Smooth muscle cell (in vitro differentiated cells): ENCODE measurements at regions not wholly inside any gene's neighbourhood (a gene's known extent, or its start where the extent isn't known, plus 50 kb on each side); places are given as distances from the start of the nearest gene placed in this dataset.

Experiments used
- DNase-seq: peaks from one replicate; lab custom pipeline; 2025; ENCODE audit not compliant: unreplicated experiment; lab: John Stamatoyannopoulos, UW
- H2AFZ ChIP-seq: fragments of 200-600 bp; sonication (generic); 2 replicates; pipeline ENCODE4 v1.6.0; 2016; ENCODE audit warnings: antibody characterized with exemption, low read depth, mild to moderate bottlenecking
- H3F3A ChIP-seq: fragments of 200-600 bp; sonication (generic); 2 replicates; pipeline ENCODE4 v1.6.0; 2017; ENCODE audit warnings: antibody characterized with exemption, low read depth
- H3K27ac ChIP-seq: fragments of 200-600 bp; sonication (generic); 2 replicates; pipeline ENCODE4 v1.5.1; 2016; ENCODE audit warnings: low read depth, mild to moderate bottlenecking
- H3K27me3 ChIP-seq: fragments of 200-600 bp; sonication (generic); 2 replicates; pipeline ENCODE4 v1.6.1; 2016; ENCODE audit warnings: low read depth, mild to moderate bottlenecking
- H3K36me3 ChIP-seq: fragments of 200-600 bp; sonication (generic); 2 replicates; pipeline ENCODE4 v1.5.1; 2016; ENCODE audit warnings: low read depth
- H3K4me1 ChIP-seq: fragments of 200-600 bp; sonication (generic); 2 replicates; pipeline ENCODE4 v1.5.1; 2016; ENCODE audit warnings: low read depth
- H3K4me2 ChIP-seq: fragments of 200-600 bp; sonication (generic); 2 replicates; pipeline ENCODE4 v1.6.0; 2016; ENCODE audit warnings: mild to moderate bottlenecking
- H3K4me3 ChIP-seq: fragments of 200-600 bp; sonication (generic); 2 replicates; pipeline ENCODE4 v1.5.1; 2016; ENCODE audit warnings: mild to moderate bottlenecking
- H3K79me2 ChIP-seq: fragments of 200-600 bp; sonication (generic); 2 replicates; pipeline ENCODE4 v1.6.0; 2016; ENCODE audit warnings: low read depth, mild to moderate bottlenecking
- H3K9ac ChIP-seq: fragments of 200-600 bp; sonication (generic); 2 replicates; pipeline ENCODE4 v1.6.0; 2016; ENCODE audit warnings: low read depth
- H3K9me3 ChIP-seq: fragments of 200-600 bp; sonication (generic); replicated peaks from 2 replicates; pipeline ENCODE4 v1.5.1; 2016; ENCODE audit warnings: low read depth
- H4K20me1 ChIP-seq: fragments of 200-600 bp; sonication (generic); 2 replicates; pipeline ENCODE4 v1.6.0; 2016; ENCODE audit warnings: low read depth
- WGBS: methylation state at CpG from one replicate; pipeline ENCODE4 v1.1.7; 2016; ENCODE audit warnings: low lambda C conversion rate; 5-methylcytosine and 5-hydroxymethylcytosine counted together
- TF ChIP-seq, protein P1 (sequence below): fragments of 200-600 bp; sonication (generic); IDR thresholded peaks from 2 replicates; pipeline ENCODE4 v1.5.1; 2017; ENCODE audit warnings: borderline replicate concordance, mild to moderate bottlenecking, antibody characterized with exemption; ENCODE audit not compliant: insufficient read depth, poor library complexity, severe bottlenecking

DNA sequence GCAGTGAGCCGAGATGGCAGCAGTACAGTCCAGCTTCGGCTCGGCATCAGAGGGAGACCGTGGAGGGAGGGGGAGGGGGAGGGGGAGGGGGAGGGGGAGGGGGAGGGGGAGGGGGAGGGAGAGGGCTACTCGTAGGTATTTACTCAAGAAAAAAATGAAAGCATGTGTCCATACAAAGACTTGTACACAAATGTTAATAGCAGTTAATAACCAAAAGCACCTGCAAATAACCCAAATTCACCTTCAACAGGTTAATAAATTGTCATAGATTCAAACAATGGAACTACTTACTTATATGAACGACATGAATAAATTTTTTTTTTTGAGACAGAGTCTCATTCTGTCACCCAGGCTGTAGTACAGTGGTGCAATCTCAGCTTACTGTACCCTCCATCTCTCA is 152.4 kb downstream of the BRMS1L start:
- H3K9ac ChIP-seq, result no peak overlapping the region
- H3K9me3 ChIP-seq, result no peaks in the 10 kb centered on the region
- H3K4me2 ChIP-seq, result no peak overlapping the region
- no peaks in the 10 kb centered on the region for H3K27me3 ChIP-seq
- H3K4me1 ChIP-seq, result no peaks in the 10 kb centered on the region
- no peak for DNase-seq
- H3K36me3 ChIP-seq, result no peaks in the 10 kb centered on the region
- no peaks in the 10 kb centered on the region for H3F3A ChIP-seq
- H3K79me2 ChIP-seq, result no peaks in the 10 kb centered on the region
- TF ChIP-seq, protein P1, sequence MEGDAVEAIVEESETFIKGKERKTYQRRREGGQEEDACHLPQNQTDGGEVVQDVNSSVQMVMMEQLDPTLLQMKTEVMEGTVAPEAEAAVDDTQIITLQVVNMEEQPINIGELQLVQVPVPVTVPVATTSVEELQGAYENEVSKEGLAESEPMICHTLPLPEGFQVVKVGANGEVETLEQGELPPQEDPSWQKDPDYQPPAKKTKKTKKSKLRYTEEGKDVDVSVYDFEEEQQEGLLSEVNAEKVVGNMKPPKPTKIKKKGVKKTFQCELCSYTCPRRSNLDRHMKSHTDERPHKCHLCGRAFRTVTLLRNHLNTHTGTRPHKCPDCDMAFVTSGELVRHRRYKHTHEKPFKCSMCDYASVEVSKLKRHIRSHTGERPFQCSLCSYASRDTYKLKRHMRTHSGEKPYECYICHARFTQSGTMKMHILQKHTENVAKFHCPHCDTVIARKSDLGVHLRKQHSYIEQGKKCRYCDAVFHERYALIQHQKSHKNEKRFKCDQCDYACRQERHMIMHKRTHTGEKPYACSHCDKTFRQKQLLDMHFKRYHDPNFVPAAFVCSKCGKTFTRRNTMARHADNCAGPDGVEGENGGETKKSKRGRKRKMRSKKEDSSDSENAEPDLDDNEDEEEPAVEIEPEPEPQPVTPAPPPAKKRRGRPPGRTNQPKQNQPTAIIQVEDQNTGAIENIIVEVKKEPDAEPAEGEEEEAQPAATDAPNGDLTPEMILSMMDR, result no peak
- no peak overlapping the region for H2AFZ ChIP-seq
- no peak overlapping the region for H3K27ac ChIP-seq
- WGBS, result 95% methylated on average over 1 of the region's 6 CpGs
- H3K4me3 ChIP-seq, result no peak overlapping the region
- H4K20me1 ChIP-seq, result no peaks in the 10 kb centered on the region

DNA sequence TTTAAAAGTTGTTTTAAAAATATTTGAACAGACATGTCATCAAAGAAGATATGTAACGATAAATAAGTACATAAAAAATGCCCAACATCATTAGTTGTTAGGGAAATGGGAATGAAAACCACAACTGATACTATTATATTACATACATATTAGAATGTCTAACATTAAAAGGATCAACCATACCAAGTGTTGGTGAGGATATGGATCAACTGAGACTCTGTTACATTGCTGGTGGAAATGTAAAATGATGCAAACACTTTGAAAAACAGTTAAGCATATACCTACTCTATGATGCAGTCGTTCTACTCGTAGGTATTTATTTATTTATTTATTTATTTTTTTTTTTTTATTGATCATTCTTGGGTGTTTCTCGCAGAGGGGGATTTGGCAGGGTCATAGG is 149.7 kb downstream of the BRMS1L start:
- H4K20me1 ChIP-seq, result no peaks in the 10 kb centered on the region
- no peak overlapping the region for H3K4me3 ChIP-seq
- H3K4me2 ChIP-seq, result no peak overlapping the region
- H3K27me3 ChIP-seq, result no peaks in the 10 kb centered on the region
- H3K36me3 ChIP-seq, result no peaks in the 10 kb centered on the region
- no peaks in the 10 kb centered on the region for H3F3A ChIP-seq
- H3K79me2 ChIP-seq, result no peaks in the 10 kb centered on the region
- TF ChIP-seq, protein P1, result no peak
- H3K27ac ChIP-seq, result no peak overlapping the region
- DNase-seq, result no peak
- H3K9me3 ChIP-seq, result no peaks in the 10 kb centered on the region
- no peak overlapping the region for H3K9ac ChIP-seq
- WGBS, result 98% methylated on average over 4 of the region's 4 CpGs
- no peaks in the 10 kb centered on the region for H3K4me1 ChIP-seq
- H2AFZ ChIP-seq, result no peak overlapping the region

DNA sequence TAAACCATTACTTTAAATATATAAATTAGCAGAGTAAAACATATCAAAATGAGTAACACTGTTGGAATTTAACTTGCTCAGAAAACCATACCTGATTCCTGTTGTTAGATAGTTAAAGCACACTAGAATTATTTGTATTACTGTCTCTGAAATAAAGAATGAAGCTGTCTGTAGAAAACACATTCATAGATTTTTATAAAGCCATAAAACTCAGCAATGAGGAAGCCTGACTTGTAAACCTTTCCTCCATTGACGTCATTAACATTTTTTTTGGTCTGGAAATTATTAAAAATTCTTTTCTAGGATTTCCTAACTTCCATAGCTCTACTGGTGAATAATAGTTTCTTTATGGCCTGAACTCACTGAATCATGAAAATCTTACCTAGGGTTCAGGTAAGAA is 147.6 kb downstream of the BRMS1L start:
- no peaks in the 10 kb centered on the region for H3K4me1 ChIP-seq
- no peak overlapping the region for H3K9ac ChIP-seq
- no peak overlapping the region for H3K4me2 ChIP-seq
- TF ChIP-seq, protein P1, result no peak
- H3K27me3 ChIP-seq, result no peaks in the 10 kb centered on the region
- H3K79me2 ChIP-seq, result no peaks in the 10 kb centered on the region
- no peak overlapping the region for H3K27ac ChIP-seq
- no peaks in the 10 kb centered on the region for H4K20me1 ChIP-seq
- WGBS, result 64% methylated on average over 1 of the region's 1 CpG
- H2AFZ ChIP-seq, result no peak overlapping the region
- H3K4me3 ChIP-seq, result no peak overlapping the region
- H3K9me3 ChIP-seq, result no peaks in the 10 kb centered on the region
- no peaks in the 10 kb centered on the region for H3F3A ChIP-seq
- no peak for DNase-seq
- H3K36me3 ChIP-seq, result no peaks in the 10 kb centered on the region

DNA sequence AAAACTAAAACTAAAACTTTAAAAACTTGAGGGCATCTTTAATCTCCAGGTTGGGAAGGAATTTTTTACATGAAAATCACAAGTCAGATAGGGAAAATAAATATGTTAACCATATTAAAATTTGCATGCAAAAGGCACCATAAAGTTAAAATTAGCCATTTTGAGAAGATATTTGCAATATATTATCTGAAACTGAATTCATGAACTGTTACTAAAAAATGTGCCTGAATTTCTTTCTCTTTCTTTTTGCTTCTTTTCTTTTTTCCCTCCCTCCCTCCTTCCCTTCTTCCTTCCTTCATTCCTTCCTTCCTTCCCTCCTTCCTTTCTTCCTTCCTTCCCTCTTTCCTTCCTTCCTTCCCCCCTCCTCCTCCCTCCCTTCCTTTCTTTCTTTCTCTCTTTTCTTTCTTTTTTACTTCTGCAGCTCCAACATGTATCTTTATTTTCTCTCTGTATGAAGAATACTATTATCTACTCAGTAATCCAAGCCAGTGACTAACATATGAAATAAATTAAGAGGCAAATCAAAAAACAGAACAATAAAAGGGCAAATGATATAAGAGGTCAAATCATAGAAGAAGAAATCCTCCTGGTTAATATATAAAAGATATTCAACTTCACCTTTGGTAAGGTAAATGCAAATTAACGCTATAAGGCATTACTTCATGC is 146.0 kb downstream of the BRMS1L start:
- Histone ChIP-seq H3K4me3 (no peak overlapping the region), H3K27ac (no peak overlapping the region), H3K4me1 (no peaks in the 10 kb centered on the region)

More for the DNA sequence above, 146.0 kb downstream of the BRMS1L start:
- Histone ChIP-seq H3K36me3 (no peaks in the 10 kb centered on the region), H2AFZ (no peak overlapping the region), H3K9ac (no peak overlapping the region), H4K20me1 (no peaks in the 10 kb centered on the region), H3K4me2 (no peak overlapping the region), H3K27me3 (no peaks in the 10 kb centered on the region), H3K79me2 (no peaks in the 10 kb centered on the region), H3K9me3 (no peaks in the 10 kb centered on the region), H3F3A (no peaks in the 10 kb centered on the region)
- TF ChIP-seq, protein P1, result no peak
- 87% methylated on average over 1 of the region's 1 CpG for WGBS
- DNase-seq, result no peak
